Urinary bladder (tissue), 3 donors: ENCODE measurements at regions not wholly inside any gene's neighbourhood (a gene's known extent, or its start where the extent isn't known, plus 50 kb on each side); places are given as distances from the start of the nearest gene placed in this dataset.
"Not testable (repeated sequence)": the region's sequence is repeated elsewhere in the genome, so short reads cannot be mapped to it uniquely, and the experiment has no call there.

Experiments
- DNase-seq: peaks from one replicate; pipeline ENCODE4 v3.0.0-alpha.2; 2015; ENCODE audit errors: extremely low spot score
- H3K27ac ChIP-seq: one replicate; pipeline ENCODE4 v1.5.1; 2013; ENCODE audit warnings: low read depth, mild to moderate bottlenecking, moderate library complexity
- H3K36me3 ChIP-seq: one replicate; pipeline ENCODE4 v1.6.1; 2013; ENCODE audit warnings: mild to moderate bottlenecking, moderate library complexity; ENCODE audit not compliant: insufficient read depth
- H3K4me1 ChIP-seq: one replicate; pipeline ENCODE4 v1.6.1; 2013; ENCODE audit warnings: mild to moderate bottlenecking, moderate library complexity; ENCODE audit not compliant: insufficient read depth
- H3K4me3 ChIP-seq: one replicate; pipeline ENCODE4 v1.5.1; 2013; ENCODE audit warnings: low read depth, low read length
- WGBS: extraction: QIAGEN DNeasy Blood & Tissue Kit; methylation state at CpG from one replicate; pipeline ENCODE4 v1.1.7; 2013; 5-methylcytosine and 5-hydroxymethylcytosine counted together
- donor health status: healthy with polysubstance abuse.
- donor health status: healthy.

GRCh38 chr5:8839361-8840055 is 706.4 kb downstream of the SEMA5A start:
- no peaks in the 10 kb centered on the region for H3K4me1 ChIP-seq
- H3K4me3 ChIP-seq, result no peak overlapping the region
- no peak for DNase-seq
- no peak overlapping the region for H3K27ac ChIP-seq
- H3K36me3 ChIP-seq, result no peaks in the 10 kb centered on the region
- WGBS, result 85% methylated on average over 22 of the region's 22 CpGs

DNA sequence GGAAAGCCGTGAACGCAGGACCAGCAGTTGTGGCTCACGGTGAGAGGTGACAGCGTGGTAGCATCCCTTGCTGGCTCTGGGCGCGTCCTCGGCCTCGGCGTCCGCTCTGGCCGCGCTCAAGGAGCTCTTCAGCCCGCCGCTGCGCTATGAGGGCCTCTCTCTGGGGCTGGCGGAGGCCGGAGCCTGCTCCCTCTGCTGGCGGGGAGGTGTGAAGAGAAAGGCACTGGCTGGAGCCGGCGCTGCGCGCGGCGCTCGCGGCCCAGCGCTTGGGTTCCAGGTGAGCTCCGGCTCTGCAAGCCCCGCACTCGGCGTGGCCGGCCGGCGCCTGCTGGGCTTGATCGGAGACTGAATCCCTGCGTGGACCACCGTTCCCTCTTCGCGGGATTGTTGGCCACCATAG is 705.6 kb downstream of the SEMA5A start:
- no peak for DNase-seq
- Histone ChIP-seq H3K27ac (no peak overlapping the region), H3K36me3 (no peaks in the 10 kb centered on the region), H3K4me1 (no peaks in the 10 kb centered on the region), H3K4me3 (no peak overlapping the region)
- WGBS, result 86% methylated on average over 39 of the region's 39 CpGs

- H3K4me1 ChIP-seq, DNase-seq, H3K4me3 ChIP-seq, H3K27ac ChIP-seq, H3K36me3 ChIP-seq: not testable (repeated sequence)
- 91% methylated on average over 8 of the region's 8 CpGs for WGBS
Observed at GRCh38 chr5:8840746-8841145, 705.1 kb downstream of the SEMA5A start.

DNA sequence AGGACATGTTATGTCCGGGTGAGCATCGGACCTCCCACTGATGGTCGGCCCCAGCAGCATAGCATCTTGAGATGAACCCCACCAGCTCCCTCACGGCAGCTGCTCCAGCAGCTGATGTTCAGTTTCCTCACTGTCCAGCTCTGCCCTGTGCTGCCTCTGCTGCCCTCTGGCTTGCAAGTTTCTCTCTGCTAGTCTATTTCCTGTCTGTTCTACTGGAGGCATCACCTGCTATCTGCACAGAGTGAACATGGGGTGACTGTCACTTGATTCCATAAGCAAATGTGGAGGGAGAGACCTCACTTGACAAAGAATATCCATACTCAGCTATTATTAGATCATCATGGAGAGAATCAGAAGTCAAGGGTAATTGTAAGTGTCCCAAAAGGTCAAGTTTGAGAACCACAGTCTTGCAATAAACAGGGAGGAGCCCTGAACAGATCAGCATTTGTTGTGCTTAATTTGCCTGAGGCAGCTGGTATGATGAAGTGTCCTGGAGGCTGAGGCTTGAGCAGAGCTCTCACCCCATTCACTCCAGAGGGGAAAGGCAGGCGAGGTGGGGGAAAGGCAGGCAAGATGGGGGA is 702.8 kb downstream of the SEMA5A start:
- 86% methylated on average over 5 of the region's 5 CpGs for WGBS
- Histone ChIP-seq H3K27ac (no peak overlapping the region), H3K4me1 (no peaks in the 10 kb centered on the region), H3K4me3 (no peak overlapping the region), H3K36me3 (no peaks in the 10 kb centered on the region)
- DNase-seq, result no peak

GRCh38 chr5:8843771-8844170 is 702.1 kb downstream of the SEMA5A start:
- H3K36me3 ChIP-seq, result no peaks in the 10 kb centered on the region

DNA sequence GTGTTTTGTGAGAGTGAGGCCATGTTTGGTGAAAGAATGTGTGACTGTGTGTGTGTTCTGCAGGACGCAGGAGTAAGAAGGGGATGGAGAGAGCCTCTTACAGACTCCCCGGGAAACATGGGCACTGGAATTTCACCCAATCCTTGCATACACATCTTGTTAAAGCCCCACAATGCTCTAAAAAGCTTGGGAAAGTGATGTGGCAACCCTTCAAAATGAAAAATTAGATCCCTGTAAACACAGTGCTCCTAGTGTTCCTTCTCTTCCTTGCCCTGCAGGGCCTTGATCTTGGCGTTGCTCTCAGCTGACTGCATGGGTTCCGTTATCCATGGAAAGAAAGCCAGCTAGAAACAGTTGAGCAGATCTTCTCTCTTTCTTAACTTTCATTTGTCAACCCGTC is 701.7 kb downstream of the SEMA5A start:
- DNase-seq, result no peak
- H3K36me3 ChIP-seq, result no peaks in the 10 kb centered on the region
- no peaks in the 10 kb centered on the region for H3K4me1 ChIP-seq
- no peak overlapping the region for H3K4me3 ChIP-seq
- 71% methylated on average over 5 of the region's 5 CpGs for WGBS
- H3K27ac ChIP-seq, result no peak overlapping the region

More at GRCh38 chr5:8843771-8844170, 702.1 kb downstream of the SEMA5A start:
- H3K27ac ChIP-seq, result no peak overlapping the region
- no peak overlapping the region for H3K4me3 ChIP-seq
- no peak for DNase-seq
- WGBS, result 53% methylated on average over 7 of the region's 7 CpGs
- H3K4me1 ChIP-seq, result no peaks in the 10 kb centered on the region

DNA sequence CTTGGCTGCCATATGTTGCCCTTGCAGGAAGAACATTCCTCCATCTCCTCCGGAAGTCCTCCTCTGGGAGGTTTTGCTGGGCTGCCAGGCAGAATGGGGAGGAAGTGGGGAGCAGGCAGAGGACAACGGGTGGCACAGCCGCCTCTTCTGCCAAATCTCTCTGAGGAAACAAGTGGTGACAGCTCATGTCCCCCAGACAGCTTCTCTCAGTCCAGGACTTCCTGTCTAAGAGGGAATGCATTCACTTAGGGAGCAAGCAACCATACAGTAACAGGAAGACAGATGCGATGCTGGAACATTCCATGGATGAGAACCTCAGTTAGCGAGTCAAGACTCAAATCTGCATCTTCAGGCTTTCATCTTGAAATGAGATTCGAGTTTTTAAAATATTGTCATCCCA is 701.0 kb downstream of the SEMA5A start:
- Histone ChIP-seq H3K4me3 (no peak overlapping the region), H3K4me1 (no peaks in the 10 kb centered on the region), H3K36me3 (no peaks in the 10 kb centered on the region), H3K27ac (no peak overlapping the region)
- DNase-seq, result no peak
- WGBS, result 86% methylated on average over 6 of the region's 6 CpGs

DNA sequence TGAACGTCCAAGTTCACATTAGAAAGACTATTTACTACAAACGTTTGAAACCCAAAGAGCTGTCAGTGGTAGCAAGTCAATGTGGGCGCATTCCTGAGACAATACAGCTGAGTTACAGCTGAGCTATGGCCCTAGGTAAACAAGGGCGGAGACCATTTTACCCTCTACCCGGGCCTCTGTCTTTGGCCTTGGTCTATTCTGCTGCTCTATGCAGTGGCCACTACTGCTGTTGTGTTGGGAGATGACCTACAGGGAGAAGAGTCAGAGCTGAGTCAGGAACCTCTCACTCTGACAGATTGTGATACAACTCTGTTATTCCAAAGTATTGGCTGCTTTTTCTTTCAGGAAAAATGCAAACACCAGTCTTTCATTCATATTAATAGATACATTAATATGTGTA is 700.6 kb downstream of the SEMA5A start:
- DNase-seq, result no peak
- H3K27ac ChIP-seq, result no peak overlapping the region
- WGBS, result 91% methylated on average over 5 of the region's 5 CpGs
- H3K4me1 ChIP-seq, result no peaks in the 10 kb centered on the region
- no peak overlapping the region for H3K4me3 ChIP-seq
- no peaks in the 10 kb centered on the region for H3K36me3 ChIP-seq

DNA sequence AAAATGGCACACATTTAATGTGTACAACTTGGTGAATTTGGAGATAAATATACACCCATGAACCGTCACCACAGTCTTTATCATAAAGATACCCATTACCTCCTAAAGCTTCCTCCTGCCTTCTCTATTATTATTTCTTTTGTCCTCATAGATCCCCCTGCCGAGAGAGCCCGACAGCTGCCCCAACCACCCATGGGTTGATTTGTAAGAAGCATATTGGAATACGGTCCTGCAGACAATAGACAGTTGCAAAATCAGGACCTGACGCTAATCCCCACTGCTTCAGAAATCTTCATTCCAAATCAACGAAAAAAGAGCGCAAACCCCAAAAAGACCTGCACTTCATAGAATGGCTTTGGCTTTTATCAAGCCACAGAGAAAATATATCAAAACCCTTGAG is 697.5 kb downstream of the SEMA5A start:
- Histone ChIP-seq H3K4me1 (no peaks in the 10 kb centered on the region), H3K4me3 (no peak overlapping the region), H3K36me3 (no peaks in the 10 kb centered on the region), H3K27ac (no peak overlapping the region)
- no peak for DNase-seq
- 91% methylated on average over 7 of the region's 7 CpGs for WGBS

DNA sequence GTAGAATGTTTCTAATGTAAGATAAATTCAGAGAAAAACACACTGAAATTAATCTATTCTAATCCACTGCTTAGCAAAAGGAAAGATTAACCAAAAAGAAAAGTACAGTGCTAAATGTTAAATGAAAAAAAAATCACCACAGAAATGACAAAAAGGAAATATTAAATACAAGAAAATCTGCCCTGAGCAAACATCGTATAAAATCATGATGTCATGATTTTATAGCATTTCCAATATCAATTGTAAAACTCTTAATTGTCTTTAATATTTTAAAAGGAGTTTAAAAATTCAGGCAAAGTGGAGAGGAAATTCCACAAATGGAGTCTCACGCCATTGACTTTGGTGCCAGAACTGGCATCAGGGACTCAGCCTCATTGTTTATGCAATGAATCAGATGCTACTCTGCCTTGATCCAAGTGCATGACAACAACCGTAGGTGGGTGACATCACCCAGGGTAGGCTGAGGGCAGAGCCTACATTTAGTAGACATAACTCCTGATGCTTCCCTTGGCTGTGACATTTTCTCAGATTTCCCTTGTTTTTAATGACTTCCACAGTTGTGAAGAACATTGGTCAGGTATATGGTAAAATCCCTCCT is 696.8 kb downstream of the SEMA5A start:
- DNase-seq, result no peak
- 76% methylated on average over 3 of the region's 3 CpGs for WGBS

GRCh38 chr5:8851101-8851500 is 694.8 kb downstream of the SEMA5A start:
- H3K36me3 ChIP-seq, result no peaks in the 10 kb centered on the region
- no peak for DNase-seq
- H3K4me3 ChIP-seq, result no peak overlapping the region
- H3K4me1 ChIP-seq, result no peaks in the 10 kb centered on the region
- H3K27ac ChIP-seq, result no peak overlapping the region
- WGBS, result 92% methylated on average over 2 of the region's 2 CpGs

More for the DNA sequence above, 696.8 kb downstream of the SEMA5A start:
- Histone ChIP-seq H3K4me1 (no peaks in the 10 kb centered on the region), H3K27ac (no peak overlapping the region), H3K36me3 (no peaks in the 10 kb centered on the region), H3K4me3 (no peak overlapping the region)

- Histone ChIP-seq H3K4me1 (no peaks in the 10 kb centered on the region), H3K4me3 (no peak overlapping the region), H3K36me3 (no peaks in the 10 kb centered on the region), H3K27ac (no peak overlapping the region)
- DNase-seq, result no peak
- 44% methylated on average over 2 of the region's 2 CpGs for WGBS
Observed at GRCh38 chr5:8857051-8857450, 688.8 kb downstream of the SEMA5A start.

GRCh38 chr5:8861764-8862163 is 684.1 kb downstream of the SEMA5A start:
- Histone ChIP-seq H3K4me1 (no peaks in the 10 kb centered on the region), H3K27ac (no peak overlapping the region), H3K4me3 (no peak overlapping the region), H3K36me3 (no peaks in the 10 kb centered on the region)
- no peak for DNase-seq
- WGBS, result 39% methylated on average over 5 of the region's 5 CpGs

DNA sequence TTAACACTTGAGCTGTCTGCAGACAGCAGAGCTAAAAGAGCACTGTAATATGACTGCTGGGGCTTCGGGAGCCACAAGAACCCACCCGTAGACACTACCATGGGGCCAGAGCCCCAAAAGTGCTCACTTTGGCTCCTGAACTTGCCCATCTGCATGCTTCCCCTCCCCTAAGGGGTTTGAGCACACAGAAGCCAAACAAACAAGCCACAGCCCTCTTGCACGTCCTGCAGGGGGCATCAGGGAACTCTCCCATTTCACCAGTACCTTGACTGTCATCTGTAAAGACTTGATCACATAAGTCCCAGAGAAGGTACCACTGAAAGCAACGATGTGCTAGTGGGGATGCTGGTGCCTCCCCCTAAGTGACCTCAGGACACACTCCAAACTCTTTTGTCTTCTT is 681.8 kb downstream of the SEMA5A start:
- no peaks in the 10 kb centered on the region for H3K4me1 ChIP-seq
- WGBS, result 67% methylated on average over 4 of the region's 4 CpGs
- H3K36me3 ChIP-seq, result no peaks in the 10 kb centered on the region
- no peak overlapping the region for H3K27ac ChIP-seq
- no peak for DNase-seq
- H3K4me3 ChIP-seq, result no peak overlapping the region
